ENCODE measurements at regions not wholly inside any gene's neighbourhood (a gene's known extent, or its start where the extent isn't known, plus 50 kb on each side); places are given as distances from the start of the nearest gene placed in this dataset.
"Not testable (repeated sequence)": the region's sequence is repeated elsewhere in the genome, so short reads cannot be mapped to it uniquely, and the experiment has no call there.

DNA sequence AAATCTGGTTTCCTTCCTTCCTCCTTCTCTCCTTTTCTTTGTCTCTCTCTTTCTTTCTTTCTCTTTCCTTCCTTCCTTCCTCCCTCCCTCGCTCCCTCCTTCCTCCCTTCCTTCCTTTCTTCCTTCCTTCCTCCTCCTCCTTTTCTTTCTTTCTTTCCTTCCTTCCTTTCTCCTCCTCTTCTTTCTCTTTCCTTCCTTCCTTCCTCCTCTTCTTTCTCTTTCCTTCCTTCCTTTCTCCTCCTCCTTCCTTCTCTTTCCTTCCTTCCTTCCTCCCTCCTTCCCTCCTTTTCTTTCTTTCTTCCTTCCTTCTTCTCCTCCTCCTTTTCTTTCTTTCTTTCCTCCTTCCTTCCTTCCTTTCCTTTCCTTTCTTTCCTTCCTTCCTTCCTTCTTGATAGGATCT, 61.2 kb downstream of the VIP start:
- DNase-seq (ENCODE audit: low spot score): no peak
- intact Hi-C loops (cut with DNase I): no loop called here

- intact Hi-C loops (cut with DNase I): no loop called here
- DNase-seq (ENCODE audit: low spot score): no peak
Measured at GRCh38 chr6:152815230-152815872, 64.8 kb downstream of the VIP start.

GRCh38 chr6:152816055-152816454, 65.5 kb downstream of the VIP start:
- intact Hi-C loops (cut with DNase I): no loop called here
- no peak for DNase-seq (ENCODE audit: low spot score)

DNA sequence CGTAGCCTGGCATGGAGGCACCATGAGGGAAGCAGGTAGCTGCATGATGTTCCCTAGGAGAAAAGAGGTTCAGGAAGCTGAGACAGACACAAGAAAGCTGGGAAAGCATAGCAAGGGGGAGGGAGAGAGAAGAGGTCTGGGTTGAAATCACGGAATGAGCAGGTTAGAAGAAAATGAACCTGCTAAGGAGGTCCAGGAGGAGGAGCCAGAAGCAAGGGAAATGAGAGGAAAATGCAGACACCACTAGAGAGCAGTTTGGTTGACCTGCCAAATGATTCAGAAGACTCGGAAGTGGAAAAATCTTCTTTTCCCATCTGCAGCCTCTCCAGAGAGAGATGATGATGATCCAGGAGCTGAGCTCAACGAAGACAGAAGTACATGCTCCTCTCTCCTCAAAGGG, 70.9 kb downstream of the VIP start:
- no peak for DNase-seq (ENCODE audit: low spot score)
- intact Hi-C loops (cut with DNase I): no loop called here

- no peak for DNase-seq (ENCODE audit: low spot score)
- intact Hi-C loops (cut with DNase I): no loop called here
Measured at GRCh38 chr6:152824666-152825065, 74.1 kb downstream of the VIP start.

- intact Hi-C loops (cut with DNase I): no loop called here
Measured at GRCh38 chr6:152828431-152828830, 77.8 kb downstream of the VIP start.

DNA sequence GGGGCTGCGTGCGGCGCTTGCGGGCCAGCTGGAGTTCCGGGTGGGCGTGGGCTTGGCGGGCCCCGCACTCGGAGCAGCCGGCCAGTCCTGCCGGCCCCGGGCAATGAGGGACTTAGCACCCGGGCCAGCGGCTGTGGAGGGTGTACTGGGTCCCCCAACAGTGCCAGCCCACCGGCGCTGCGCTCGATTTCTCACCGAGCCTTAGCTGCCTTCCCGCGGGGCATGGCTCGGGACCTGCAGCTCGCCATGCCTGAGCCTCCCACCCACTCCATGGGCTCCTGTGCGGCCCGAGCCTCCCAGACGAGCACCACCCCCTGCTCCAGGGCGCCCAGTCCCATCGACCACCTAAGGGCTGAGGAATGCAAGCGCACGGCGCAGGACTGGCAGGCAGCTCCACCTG, 83.8 kb downstream of the VIP start:
- intact Hi-C loops (cut with DNase I); DNase-seq (ENCODE audit: low spot score): not testable (repeated sequence)

More at GRCh38 chr6:152828431-152828830, 77.8 kb downstream of the VIP start:
- no peak for DNase-seq (ENCODE audit: low spot score)

- intact Hi-C loops (cut with DNase I): no loop called here
- no peak for DNase-seq (ENCODE audit: low spot score)
Measured at GRCh38 chr6:152836523-152836922, 85.9 kb downstream of the VIP start.

- intact Hi-C loops (cut with DNase I): no loop called here
- no peak for DNase-seq (ENCODE audit: low spot score)
Measured at GRCh38 chr6:152845421-152845820, 94.8 kb downstream of the VIP start.

DNA sequence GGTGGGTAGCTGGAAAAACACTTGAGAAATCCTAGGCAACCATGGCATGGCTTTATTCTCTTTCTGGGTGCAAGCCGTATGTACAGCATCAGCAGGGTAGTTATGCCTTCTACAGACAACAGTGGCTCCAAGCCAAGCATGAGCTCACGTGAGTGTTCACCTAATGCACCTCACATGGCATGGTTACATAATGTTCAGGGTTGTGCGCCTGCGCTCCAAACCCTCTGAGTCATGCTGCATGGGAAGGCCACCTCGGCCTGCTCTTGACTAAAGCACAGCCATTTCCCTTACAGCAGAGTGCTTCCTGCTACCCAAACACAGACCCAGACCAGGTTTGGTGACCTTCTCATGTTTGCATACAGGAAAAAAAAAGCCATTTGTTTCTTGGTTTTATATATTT, 96.2 kb downstream of the VIP start:
- intact Hi-C loops (cut with DNase I): no loop called here
- DNase-seq (ENCODE audit: low spot score): no peak

GRCh38 chr6:152848919-152849318, 98.3 kb downstream of the VIP start:
- intact Hi-C loops (cut with DNase I): no loop called here
- DNase-seq (ENCODE audit: low spot score): no peak

DNA sequence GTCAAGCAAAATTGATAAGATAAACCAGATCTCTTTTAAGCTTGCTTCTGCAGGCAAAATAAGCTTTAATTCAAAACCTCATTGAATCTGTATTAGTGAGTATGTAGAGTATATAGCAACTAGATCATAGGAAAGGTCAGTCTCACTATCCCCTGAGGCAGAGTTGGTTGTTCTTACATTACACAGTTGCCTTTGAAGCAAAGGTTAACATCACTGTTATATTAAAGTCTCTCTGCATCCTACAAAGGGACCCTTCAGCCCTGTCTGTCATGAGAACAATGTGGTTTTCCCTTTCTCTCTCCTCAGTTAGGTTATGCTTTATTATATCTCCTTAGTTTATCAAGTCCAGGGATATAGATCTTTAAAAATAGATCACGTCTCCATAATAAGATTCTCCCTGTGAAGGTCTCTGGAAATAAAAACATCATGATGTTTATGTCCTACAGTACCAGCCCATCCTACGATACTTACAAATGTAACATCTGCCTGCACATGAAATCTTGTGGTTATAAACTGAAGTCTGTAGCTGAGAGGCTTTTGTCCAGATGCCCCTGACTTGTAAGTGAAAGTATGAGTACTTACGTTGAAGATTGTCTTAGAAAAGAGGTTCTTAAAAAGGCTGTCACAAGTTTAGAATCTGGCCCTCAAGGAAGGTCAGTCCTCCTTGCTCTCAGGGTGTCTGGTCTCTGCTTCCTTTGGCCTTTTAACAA, 103.6 kb downstream of the VIP start:
- intact Hi-C loops (cut with DNase I): no loop called here
- DNase-seq (ENCODE audit: low spot score): no peak

DNA sequence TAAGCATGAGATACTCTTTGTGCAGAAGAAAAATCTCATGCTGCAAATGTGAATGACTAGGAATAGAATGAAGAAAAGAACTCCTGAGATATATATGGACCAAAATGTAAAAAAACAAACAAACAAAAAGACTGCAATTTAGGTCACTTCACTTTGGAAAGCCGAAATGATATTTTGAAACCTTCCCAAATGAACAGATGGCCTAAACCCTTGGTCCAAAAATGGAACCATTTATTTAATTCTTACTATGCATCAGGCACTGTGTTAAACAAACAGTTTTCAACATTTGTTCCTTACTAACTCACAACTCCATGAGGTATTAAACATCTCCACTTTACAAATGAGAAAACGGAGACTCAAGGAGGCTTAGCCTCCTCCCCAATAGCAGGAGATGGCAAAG, 107.5 kb downstream of the VIP start:
- no peak for DNase-seq (ENCODE audit: low spot score)
- intact Hi-C loops (cut with DNase I): no loop called here

GRCh38 chr6:152859225-152859624, 108.6 kb downstream of the VIP start:
- intact Hi-C loops (cut with DNase I): no loop called here
- DNase-seq (ENCODE audit: low spot score): no peak

DNA sequence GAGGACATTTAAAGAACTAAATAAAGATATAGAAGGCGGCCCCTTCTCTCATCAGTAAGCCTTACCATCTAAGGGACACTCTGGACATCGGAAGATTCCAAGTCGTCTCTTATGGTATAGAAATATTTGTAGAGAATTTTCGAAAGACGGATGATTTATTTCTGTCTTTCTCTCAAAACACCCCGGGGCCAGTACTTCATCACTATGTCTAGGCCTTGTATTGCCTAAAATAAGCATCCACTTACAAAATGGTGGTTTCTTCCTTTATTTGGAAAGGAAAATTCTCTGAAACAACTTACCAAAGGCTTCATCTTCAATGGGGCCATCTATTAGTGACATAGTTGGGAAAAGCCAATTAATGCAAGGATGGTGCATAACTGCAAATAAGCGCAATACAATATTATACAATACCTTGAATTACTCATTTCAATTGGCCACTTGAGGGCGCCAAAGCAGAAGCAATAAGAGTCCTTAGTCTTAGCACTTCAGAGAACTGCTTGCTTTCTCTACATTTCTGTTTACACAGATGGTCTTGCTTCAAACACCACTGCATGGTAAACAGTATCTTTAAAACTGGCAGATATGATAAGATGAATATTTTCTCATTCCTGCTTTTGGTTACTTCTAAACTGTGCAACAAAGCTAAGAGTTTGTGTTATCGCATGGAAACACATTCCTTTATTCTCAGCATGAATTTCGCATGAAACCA, 113.2 kb downstream of the VIP start:
- intact Hi-C loops (cut with DNase I): no loop called here
- DNase-seq (ENCODE audit: low spot score): no peak

DNA sequence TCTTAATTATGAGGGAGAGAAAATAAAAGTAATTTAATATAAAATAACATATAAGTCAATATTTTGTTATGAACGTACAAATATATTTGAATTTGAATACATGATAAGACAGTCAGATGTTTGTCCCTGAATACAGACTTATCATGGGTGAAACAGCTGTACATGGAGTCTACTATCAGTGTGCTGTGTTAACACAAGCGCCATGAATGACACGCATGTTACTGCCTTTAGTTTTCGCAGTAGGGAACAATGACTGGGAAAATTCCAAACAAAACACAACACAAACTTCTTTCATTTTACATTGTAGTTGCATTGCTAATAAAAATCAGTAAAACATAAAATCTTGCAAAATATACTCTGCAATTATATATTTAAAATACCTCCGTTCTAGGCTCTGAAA, 108.6 kb downstream of the FBXO5 start:
- no peak for DNase-seq (ENCODE audit: low spot score)
- intact Hi-C loops (cut with DNase I): no loop called here

DNA sequence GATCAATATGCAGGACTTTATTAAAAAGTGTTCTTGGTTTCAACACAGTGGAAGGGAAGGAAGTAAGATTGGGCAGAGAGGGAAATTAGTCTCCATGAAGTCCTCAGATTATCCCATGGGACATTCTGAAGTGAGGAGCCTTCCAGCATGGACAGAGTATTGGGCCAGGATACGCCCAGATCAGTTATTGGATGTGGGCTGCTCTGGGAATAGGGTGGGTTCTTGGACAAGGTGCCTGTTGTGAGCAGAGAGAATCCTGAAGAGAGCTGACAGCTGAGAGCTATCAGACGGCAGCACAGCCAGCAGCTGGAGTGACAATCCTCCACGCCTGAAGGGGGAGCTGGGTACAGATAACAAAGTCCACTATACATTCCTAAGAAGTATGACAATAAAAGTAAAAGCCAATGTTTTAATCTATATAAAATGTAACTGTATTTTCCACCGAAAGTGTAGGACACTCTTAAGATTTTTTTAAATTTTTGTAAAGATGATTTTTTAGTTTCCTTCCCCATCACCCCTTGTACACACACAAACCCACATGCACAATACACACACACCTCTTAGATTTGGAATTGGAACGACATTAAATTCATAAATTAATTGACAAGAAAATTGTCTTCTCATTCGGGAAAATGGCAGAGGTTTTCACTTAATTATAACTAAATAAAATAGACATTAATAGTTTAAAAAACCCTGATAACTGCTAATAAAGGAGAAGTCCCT, 107.8 kb downstream of the FBXO5 start:
- intact Hi-C loops (cut with DNase I): no loop called here

GRCh38 chr6:152879681-152880080, 103.2 kb downstream of the FBXO5 start:
- no peak for DNase-seq (ENCODE audit: low spot score)
- intact Hi-C loops (cut with DNase I): no loop called here

More for the DNA sequence above, 107.8 kb downstream of the FBXO5 start:
- no peak for DNase-seq (ENCODE audit: low spot score)

DNA sequence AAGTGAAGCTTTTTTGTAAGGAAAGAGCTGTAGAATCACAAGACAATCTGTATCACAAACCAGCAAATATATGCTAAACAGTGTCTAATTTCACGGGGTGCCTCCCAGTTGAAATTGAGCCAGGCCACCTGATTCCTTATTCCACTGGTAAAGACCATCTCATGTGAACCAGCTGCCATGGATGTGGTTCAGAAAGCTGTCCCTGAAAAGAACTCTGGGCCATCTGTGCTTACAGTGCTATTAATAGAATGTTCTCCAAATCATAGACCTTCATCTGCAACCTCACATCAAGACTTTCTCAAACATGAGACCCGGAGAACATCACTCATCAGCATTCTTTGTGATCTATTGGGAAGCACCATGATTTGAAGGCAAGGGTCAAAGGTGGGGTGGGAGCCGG, 89.7 kb downstream of the FBXO5 start:
- intact Hi-C loops (cut with DNase I): no loop called here
- DNase-seq (ENCODE audit: low spot score): no peak

DNA sequence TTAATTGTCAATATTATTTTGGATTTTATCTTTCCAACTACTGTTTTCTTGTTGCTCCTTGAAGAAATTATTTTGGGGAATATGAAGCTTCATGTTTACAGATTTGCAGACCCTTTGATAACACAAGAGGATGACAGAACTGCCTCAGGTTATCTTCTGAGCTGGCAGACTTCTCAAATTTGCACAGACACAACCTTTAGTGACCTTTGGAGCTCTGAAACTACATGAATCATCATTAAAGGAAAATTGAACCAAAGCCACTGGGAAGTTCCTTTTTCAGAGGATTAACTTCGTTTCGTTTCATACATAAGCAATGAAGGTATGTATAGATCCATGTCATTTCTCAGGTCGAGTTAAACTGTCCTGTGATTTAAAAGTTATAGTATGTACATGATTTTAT, 85.9 kb downstream of the FBXO5 start:
- intact Hi-C loops (cut with DNase I): no loop called here

More for the DNA sequence above, 85.9 kb downstream of the FBXO5 start:
- DNase-seq (ENCODE audit: low spot score): no peak
